Testis (tissue), 2 donors: ENCODE measurements at regions not wholly inside any gene's neighbourhood (a gene's known extent, or its start where the extent isn't known, plus 50 kb on each side); places are given as distances from the start of the nearest gene placed in this dataset.

Experiments
- DNase-seq: peaks from one replicate; pipeline ENCODE4 v3.0.0-alpha.2; 2019
- H3K27ac ChIP-seq, 2 donors: fragments of 200-600 bp; sonication (generic); one replicate each; pipeline ENCODE4 v1.5.1; 2019
- H3K27me3 ChIP-seq: fragments of 200-600 bp; sonication (generic); one replicate; pipeline ENCODE4 v1.5.1; 2019
- H3K36me3 ChIP-seq: fragments of 200-600 bp; sonication (generic); one replicate; pipeline ENCODE4 v1.5.1; 2017; ENCODE audit warnings: low read depth; ENCODE audit errors: missing control alignments
- H3K4me1 ChIP-seq: fragments of 200-600 bp; sonication (generic); one replicate; pipeline ENCODE4 v1.5.1; 2019
- H3K4me3 ChIP-seq, 2 donors: fragments of 200-600 bp; sonication (generic); one replicate each; pipeline ENCODE4 v1.5.1; 2017 to 2019
- H3K9me3 ChIP-seq: fragments of 200-600 bp; sonication (generic); one replicate; pipeline ENCODE4 v1.5.1; 2017
- POLR2A ChIP-seq: fragments of 450-650 bp; IDR thresholded peaks from one replicate; pipeline ENCODE4 v1.6.1; 2017; ENCODE audit warnings: antibody characterized with exemption, mild to moderate bottlenecking, moderate library complexity
- WGBS, 2 donors: methylation state at CpG; one replicate each; pipeline ENCODE4 v1.1.5; 2018; 5-methylcytosine and 5-hydroxymethylcytosine counted together
- intact Hi-C: fragments of 100-400 bp; cut with DNase I; formaldehyde crosslinking; loops from one replicate; pipeline ENCODE4 v1.15.1; 2023; ENCODE audit warnings: low total_unique reads
- TF ChIP-seq, protein P1 (sequence below), 3 experiments: fragments of 450-650 bp in 2 of 3; fragments of 200-600 bp in 1 of 3; sonication (generic) in 1 of 3; IDR thresholded peaks; one replicate each; pipeline ENCODE4 v1.5.1; 2016 to 2019; ENCODE audit warnings: antibody characterized with exemption in 3 of 3, mild to moderate bottlenecking in 2 of 3, moderate library complexity in 1 of 3

DNA sequence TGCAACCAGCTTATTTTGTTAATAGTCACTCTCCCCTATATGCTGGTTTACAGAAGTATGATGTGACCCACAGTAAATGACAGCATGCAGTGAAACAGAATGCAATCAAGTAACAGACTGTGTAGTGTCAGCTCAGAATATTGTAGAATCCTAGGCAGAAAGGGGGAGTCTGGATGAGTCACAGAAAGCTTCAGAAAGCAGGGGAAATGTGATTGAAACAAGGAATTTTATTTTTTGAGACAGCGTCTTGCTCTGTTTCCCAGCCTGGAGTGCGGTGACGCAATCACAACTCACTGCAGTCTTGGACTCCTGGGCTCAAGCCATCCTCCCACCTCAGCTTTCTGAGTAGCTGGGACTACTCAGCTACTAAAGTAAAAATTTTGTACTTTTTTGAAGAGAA lies 188.3 kb upstream of the FOXN2 start:
- H3K27me3 ChIP-seq, result no peaks in the 10 kb centered on the region
- H3K36me3 ChIP-seq, result no peaks in the 10 kb centered on the region
- no peak overlapping the region for H3K4me3 ChIP-seq
- no peaks in the 10 kb centered on the region for H3K4me1 ChIP-seq
- WGBS, 2 donors, result 69 to 73% methylated on average over 3 of the region's 3 CpGs
- no peaks in the 10 kb centered on the region for H3K9me3 ChIP-seq
- no peak overlapping the region for H3K27ac ChIP-seq
- no peak for DNase-seq
- intact Hi-C loops, result no loop called here
- TF ChIP-seq, protein P1, sequence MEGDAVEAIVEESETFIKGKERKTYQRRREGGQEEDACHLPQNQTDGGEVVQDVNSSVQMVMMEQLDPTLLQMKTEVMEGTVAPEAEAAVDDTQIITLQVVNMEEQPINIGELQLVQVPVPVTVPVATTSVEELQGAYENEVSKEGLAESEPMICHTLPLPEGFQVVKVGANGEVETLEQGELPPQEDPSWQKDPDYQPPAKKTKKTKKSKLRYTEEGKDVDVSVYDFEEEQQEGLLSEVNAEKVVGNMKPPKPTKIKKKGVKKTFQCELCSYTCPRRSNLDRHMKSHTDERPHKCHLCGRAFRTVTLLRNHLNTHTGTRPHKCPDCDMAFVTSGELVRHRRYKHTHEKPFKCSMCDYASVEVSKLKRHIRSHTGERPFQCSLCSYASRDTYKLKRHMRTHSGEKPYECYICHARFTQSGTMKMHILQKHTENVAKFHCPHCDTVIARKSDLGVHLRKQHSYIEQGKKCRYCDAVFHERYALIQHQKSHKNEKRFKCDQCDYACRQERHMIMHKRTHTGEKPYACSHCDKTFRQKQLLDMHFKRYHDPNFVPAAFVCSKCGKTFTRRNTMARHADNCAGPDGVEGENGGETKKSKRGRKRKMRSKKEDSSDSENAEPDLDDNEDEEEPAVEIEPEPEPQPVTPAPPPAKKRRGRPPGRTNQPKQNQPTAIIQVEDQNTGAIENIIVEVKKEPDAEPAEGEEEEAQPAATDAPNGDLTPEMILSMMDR (IDR thresholded peaks at IDR 0.05), result no peak
- no peak for TF ChIP-seq POLR2A

DNA sequence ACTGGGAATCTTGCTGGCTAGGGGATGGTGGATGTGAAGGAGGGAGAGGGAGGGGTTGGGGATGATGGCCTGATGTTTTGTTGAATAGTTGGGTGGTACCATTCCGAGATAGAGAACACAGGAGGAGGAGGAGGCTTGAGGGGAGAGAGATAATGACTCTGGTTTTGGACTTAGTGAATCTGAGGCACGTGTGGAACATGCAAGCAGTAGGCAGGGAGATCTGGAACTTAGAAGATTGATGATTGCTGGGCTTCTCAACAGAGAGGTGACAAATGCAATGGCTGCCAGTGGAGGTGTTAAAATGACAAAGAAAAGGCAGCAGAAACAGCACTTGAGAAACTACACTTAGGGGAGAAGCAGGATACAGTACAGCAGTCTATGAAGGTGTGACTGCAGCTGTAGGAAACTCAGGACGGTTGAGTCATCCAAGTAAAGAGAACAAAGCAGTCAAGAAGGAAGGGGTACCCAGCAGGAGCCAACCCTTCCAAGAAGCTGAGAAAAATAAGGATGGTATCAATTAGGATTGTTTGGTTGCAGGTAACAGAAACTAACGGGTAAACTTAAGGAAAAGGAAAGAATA lies 186.8 kb upstream of the FOXN2 start:
- intact Hi-C loops, result no loop called here
- no peaks in the 10 kb centered on the region for H3K9me3 ChIP-seq
- no peak overlapping the region for H3K4me3 ChIP-seq
- no peak overlapping the region for H3K27ac ChIP-seq
- TF ChIP-seq, protein P1 (IDR thresholded peaks at IDR 0.05), result no peak
- no peak for TF ChIP-seq POLR2A
- H3K4me1 ChIP-seq, result no peaks in the 10 kb centered on the region
- no peaks in the 10 kb centered on the region for H3K36me3 ChIP-seq
- DNase-seq, result no peak
- WGBS, 2 donors, result 75 to 77% methylated on average over 4 of the region's 4 CpGs
- no peaks in the 10 kb centered on the region for H3K27me3 ChIP-seq

DNA sequence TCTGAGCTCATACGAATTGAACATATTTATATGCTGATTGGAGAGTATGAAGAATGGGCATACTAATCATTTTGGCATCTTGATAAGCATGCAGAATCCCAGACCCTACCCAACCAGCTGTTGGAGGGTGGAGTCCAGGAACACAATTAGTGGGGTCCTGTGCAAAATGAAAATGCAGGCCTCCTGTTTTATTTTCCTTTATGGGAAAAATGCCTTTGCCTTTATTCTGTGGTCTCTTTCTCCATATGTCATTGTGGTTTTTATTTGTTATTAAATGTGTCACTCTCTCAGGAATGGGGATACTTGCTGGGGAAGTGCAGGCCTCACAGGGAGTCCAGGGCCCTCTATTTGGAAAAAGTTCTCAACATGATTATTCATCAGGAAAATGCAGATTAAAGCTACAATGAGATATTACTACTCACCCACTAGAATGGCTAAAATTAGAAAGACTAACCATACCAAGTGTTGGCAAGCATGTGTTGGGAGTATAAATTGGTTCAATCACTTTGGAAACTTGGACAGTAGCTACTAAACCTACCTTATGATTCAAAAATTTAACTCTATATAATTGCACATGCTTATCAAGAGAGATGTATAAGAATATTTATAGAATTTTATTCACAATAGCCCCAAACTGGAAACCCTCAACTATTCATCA lies 185.1 kb upstream of the FOXN2 start:
- Histone ChIP-seq H3K4me1 (no peaks in the 10 kb centered on the region), H3K9me3 (no peaks in the 10 kb centered on the region), H3K4me3 (no peak overlapping the region), H3K27ac (no peak overlapping the region), H3K36me3 (no peaks in the 10 kb centered on the region), H3K27me3 (no peaks in the 10 kb centered on the region)
- WGBS, 2 donors, result 82 to 86% methylated on average over 1 of the region's 1 CpG
- no peak for TF ChIP-seq POLR2A
- TF ChIP-seq, protein P1 (IDR thresholded peaks at IDR 0.05), result no peak
- intact Hi-C loops, result no loop called here
- no peak for DNase-seq

DNA sequence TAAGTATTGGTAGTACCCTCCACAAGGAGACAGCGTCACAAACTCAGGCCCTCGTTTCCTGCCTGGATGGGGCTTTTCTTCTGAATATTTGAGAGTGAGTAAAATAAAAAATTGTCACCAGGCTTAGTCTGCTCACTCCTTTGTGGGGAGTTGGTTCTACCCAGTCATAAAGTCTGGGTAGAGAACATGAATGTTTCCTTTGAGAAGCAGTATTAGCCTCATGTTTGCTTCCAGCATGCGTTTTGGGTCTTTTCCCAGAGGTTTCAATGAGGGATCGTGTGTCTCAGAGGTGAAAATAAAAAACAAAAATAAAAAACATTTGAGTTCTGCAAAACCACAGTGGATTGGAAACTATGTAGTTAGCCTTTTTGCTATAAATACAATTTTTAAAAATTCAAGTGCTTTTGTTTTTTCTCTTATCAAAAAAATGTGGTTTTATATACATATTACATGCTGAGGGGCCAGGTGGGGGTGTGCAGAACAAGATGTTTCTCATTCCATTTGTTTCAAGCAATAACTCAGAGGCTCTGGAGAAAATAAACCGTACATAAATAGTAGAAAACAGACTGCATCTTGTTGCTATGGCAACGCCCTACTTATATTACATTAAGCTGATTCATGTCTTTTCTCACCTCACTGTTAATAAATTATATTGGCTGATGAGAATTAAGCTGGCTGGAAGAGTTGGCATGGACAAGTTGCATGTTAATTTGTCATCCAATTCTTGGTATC lies 182.8 kb upstream of the FOXN2 start:
- WGBS, 2 donors, result 54% methylated on average over 6 of the region's 6 CpGs
- DNase-seq, result no peak

More for the DNA sequence above, 182.8 kb upstream of the FOXN2 start:
- Histone ChIP-seq H3K27me3 (no peaks in the 10 kb centered on the region), H3K36me3 (no peaks in the 10 kb centered on the region), H3K4me3 (no peak overlapping the region), H3K4me1 (no peaks in the 10 kb centered on the region), H3K27ac (no peak overlapping the region), H3K9me3 (no peaks in the 10 kb centered on the region)
- no peak for TF ChIP-seq POLR2A
- TF ChIP-seq, protein P1 (IDR thresholded peaks at IDR 0.05), result no peak
- intact Hi-C loops, result no loop called here
